Stimulated activated CD4-positive, alpha-beta T cell treated with anti-CD3 and anti-CD28 coated beads, Interleukin-1b, Interleukin-23, amount 100 ng/mL, for 48 hours (primary cell): ENCODE measurements at regions not wholly inside any gene's neighbourhood (a gene's known extent, or its start where the extent isn't known, plus 50 kb on each side); places are given as distances from the start of the nearest gene placed in this dataset.
"Not testable (repeated sequence)": the region's sequence is repeated elsewhere in the genome, so short reads cannot be mapped to it uniquely, and the experiment has no call there.

Experiments
- DNase-seq: peaks from one replicate; pipeline ENCODE4 v3.0.0-alpha.2; 2020

- no peak for DNase-seq
Observed at GRCh38 chr1:186255266-186255665, 119.8 kb downstream of the TPR start.

GRCh38 chr1:186250529-186250928 is 124.5 kb downstream of the TPR start:
- DNase-seq = no peak

DNA sequence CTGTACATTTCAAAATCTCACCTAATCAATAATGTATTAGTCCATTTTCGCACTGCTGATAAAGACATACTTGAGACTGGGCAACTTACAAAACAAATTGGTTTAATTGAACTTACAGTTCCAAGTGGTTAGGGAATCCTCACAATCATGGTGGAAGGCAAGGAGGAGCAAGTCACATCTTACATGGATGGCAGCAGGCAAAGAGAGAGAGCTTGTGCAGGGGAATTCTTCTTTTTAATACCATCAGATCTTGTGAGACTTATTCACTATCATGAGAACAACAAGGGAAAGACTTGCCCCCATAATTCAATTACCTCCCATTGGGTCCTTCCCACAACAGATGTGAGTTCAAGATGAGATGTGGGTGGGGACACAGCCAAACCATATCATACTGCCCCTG is 126.4 kb downstream of the TPR start:
- DNase-seq = not testable (repeated sequence)

DNA sequence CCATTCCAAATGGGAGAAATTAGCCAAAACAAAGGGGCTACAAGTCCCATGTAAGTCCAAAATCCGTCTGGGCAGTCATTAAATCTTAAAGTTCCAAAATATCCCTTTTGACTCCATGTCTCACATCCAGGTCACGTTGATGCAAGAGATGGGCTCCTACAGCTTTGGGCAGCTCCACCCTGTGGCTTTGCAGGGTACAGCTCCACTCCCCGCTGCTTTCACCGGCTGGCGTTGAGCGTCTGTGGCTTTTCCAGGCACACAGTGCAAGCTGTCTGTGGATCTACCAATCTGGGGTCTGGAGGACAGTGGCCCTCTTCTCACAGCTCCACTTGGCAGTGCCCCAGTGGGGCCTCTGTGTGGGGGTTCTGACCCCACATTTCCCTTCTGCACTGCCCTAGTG is 130.2 kb downstream of the TPR start:
- peak; percentile 17 for DNase-seq
